ENCODE measurements at regions not wholly inside any gene's neighbourhood (a gene's known extent, or its start where the extent isn't known, plus 50 kb on each side); places are given as distances from the start of the nearest gene placed in this dataset.

DNA sequence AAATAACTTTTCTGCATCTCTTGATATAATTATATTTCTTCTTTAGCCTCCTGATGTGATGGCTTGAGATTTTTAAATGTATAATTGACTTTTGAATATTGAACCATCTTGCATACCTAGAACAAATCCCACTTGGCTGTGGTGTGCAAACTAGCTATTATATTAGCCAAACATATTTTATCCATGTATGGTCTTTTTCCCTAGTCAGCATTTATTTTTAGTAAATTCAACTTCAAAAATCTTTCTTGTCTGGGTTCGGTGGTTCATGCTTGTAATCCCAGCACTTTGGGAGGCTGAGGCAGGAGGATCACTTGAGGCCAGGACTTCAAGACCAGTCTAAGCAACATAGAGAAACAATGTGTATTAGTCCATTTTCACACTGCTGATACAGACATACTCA, 386.6 kb upstream of the VWC2 start:
- TF ChIP-seq, protein P1, sequence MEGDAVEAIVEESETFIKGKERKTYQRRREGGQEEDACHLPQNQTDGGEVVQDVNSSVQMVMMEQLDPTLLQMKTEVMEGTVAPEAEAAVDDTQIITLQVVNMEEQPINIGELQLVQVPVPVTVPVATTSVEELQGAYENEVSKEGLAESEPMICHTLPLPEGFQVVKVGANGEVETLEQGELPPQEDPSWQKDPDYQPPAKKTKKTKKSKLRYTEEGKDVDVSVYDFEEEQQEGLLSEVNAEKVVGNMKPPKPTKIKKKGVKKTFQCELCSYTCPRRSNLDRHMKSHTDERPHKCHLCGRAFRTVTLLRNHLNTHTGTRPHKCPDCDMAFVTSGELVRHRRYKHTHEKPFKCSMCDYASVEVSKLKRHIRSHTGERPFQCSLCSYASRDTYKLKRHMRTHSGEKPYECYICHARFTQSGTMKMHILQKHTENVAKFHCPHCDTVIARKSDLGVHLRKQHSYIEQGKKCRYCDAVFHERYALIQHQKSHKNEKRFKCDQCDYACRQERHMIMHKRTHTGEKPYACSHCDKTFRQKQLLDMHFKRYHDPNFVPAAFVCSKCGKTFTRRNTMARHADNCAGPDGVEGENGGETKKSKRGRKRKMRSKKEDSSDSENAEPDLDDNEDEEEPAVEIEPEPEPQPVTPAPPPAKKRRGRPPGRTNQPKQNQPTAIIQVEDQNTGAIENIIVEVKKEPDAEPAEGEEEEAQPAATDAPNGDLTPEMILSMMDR (IDR thresholded peaks at IDR 0.05) = no peak
- no peak for TF ChIP-seq POLR2A (IDR thresholded peaks at IDR 0.05)
- no peak for TF ChIP-seq EP300 (IDR thresholded peaks at IDR 0.05)
